OCI-LY7 (cell line): ENCODE measurements at regions not wholly inside any gene's neighbourhood (a gene's known extent, or its start where the extent isn't known, plus 50 kb on each side); places are given as distances from the start of the nearest gene placed in this dataset.

Source experiments
- CTCF ChIP-seq: fragments of 200-600 bp; sonication (generic); conservative IDR thresholded peaks from 2 replicates; pipeline ENCODE4 v1.5.1; 2014; ENCODE audit warnings: mild to moderate bottlenecking, antibody characterized with exemption, low read length, moderate library complexity, mixed read lengths
- EZH2phosphoT487 ChIP-seq: fragments of 200-600 bp; sonication (generic); IDR thresholded peaks from 2 replicates; pipeline ENCODE4 v1.6.1; 2018; ENCODE audit warnings: low read depth, borderline replicate concordance, mild to moderate bottlenecking, mixed run types, antibody characterized with exemption, low read length, moderate library complexity, mixed read lengths

- TF ChIP-seq CTCF (no peak), EZH2phosphoT487 (no peak)
Measured at GRCh38 chr12:132423820-132424645, 65.9 kb upstream of the FBRSL1 start.
